ENCODE measurements at regions not wholly inside any gene's neighbourhood (a gene's known extent, or its start where the extent isn't known, plus 50 kb on each side); places are given as distances from the start of the nearest gene placed in this dataset.

DNA sequence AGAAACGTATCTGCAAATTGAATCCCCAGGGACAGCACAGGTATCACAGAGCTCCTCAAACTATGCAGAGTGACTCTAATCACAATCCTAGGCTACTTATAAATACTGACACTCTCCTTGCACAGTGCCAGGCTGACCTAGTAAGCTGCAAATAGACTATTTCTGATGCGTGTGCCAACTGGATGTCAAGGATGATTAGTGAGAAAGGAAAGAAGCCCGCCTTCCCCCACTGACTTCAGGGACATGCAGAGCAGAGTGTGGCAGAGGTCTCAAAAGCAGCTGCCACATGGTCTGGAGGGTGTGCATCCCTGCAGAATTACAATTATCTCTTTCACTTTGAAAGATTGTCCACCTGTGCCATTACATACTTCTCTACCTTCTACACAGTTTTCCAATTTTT, 235.6 kb downstream of the CPS1 start:
- no peak for ATAC-seq
- TF ChIP-seq, protein P1, sequence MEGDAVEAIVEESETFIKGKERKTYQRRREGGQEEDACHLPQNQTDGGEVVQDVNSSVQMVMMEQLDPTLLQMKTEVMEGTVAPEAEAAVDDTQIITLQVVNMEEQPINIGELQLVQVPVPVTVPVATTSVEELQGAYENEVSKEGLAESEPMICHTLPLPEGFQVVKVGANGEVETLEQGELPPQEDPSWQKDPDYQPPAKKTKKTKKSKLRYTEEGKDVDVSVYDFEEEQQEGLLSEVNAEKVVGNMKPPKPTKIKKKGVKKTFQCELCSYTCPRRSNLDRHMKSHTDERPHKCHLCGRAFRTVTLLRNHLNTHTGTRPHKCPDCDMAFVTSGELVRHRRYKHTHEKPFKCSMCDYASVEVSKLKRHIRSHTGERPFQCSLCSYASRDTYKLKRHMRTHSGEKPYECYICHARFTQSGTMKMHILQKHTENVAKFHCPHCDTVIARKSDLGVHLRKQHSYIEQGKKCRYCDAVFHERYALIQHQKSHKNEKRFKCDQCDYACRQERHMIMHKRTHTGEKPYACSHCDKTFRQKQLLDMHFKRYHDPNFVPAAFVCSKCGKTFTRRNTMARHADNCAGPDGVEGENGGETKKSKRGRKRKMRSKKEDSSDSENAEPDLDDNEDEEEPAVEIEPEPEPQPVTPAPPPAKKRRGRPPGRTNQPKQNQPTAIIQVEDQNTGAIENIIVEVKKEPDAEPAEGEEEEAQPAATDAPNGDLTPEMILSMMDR (IDR thresholded peaks at IDR 0.05): no peak
- TF ChIP-seq POLR2A (IDR thresholded peaks at IDR 0.05): no peak
- H3K9me3 ChIP-seq: no peaks in the 10 kb centered on the region
- no peak overlapping the region for H3K4me3 ChIP-seq
- no peaks in the 10 kb centered on the region for H3K36me3 ChIP-seq (replicated peaks in 1 of 2; ENCODE audit: insufficient read depth in 1 of 2, low read depth in 2 of 2)
- H3K4me1 ChIP-seq: peaks cover 5% of the 10 kb centered on the region
- DNase-seq: peak in 3 of 4 donors; percentile 5 to 11 (median 9)
- no peaks in the 10 kb centered on the region for H3K27me3 ChIP-seq
- WGBS, 2 donors: 15 to 31% methylated on average over 3 of the region's 3 CpGs
- H3K27ac ChIP-seq: no peak overlapping the region
- intact Hi-C loops (cut with DNase I): no loop called here

GRCh38 chr2:210795506-210795905, 239.1 kb downstream of the CPS1 start:
- intact Hi-C loops (cut with DNase I): no loop called here
- 89 to 92% methylated on average over 4 of the region's 4 CpGs for WGBS, 2 donors
- H3K36me3 ChIP-seq (replicated peaks in 1 of 2; ENCODE audit: insufficient read depth in 1 of 2, low read depth in 2 of 2): no peaks in the 10 kb centered on the region
- H3K4me1 ChIP-seq: peaks cover 5% of the 10 kb centered on the region
- TF ChIP-seq, protein P1 (IDR thresholded peaks at IDR 0.05): no peak
- TF ChIP-seq POLR2A (IDR thresholded peaks at IDR 0.05): no peak
- no peak for DNase-seq
- ATAC-seq: no peak
- no peaks in the 10 kb centered on the region for H3K27me3 ChIP-seq
- H3K27ac ChIP-seq: no peak overlapping the region
- no peak overlapping the region for H3K4me3 ChIP-seq
- no peaks in the 10 kb centered on the region for H3K9me3 ChIP-seq

- TF ChIP-seq, protein P1 (IDR thresholded peaks at IDR 0.05): no peak
- no peak for TF ChIP-seq POLR2A (IDR thresholded peaks at IDR 0.05)
- Histone ChIP-seq H3K36me3 (replicated peaks in 1 of 2; ENCODE audit: insufficient read depth in 1 of 2, low read depth in 2 of 2) (no peaks in the 10 kb centered on the region), H3K27ac (no peak overlapping the region), H3K27me3 (no peaks in the 10 kb centered on the region), H3K4me1 (no peaks in the 10 kb centered on the region), H3K4me3 (no peak overlapping the region), H3K9me3 (no peaks in the 10 kb centered on the region)
- ATAC-seq (no peak), DNase-seq (no peak)
- WGBS, 2 donors: 10 to 25% methylated on average over 1 of the region's 1 CpG
- intact Hi-C loops (cut with DNase I): no loop called here
Measured at GRCh38 chr2:210798180-210798579, 241.8 kb downstream of the CPS1 start.

- no peak overlapping the region for H3K27ac ChIP-seq
- ATAC-seq: no peak
- H3K4me1 ChIP-seq: no peaks in the 10 kb centered on the region
- no peaks in the 10 kb centered on the region for H3K27me3 ChIP-seq
- TF ChIP-seq, protein P1 (IDR thresholded peaks at IDR 0.05): no peak
- H3K4me3 ChIP-seq: no peak overlapping the region
- intact Hi-C loops (cut with DNase I): no loop called here
- no peaks in the 10 kb centered on the region for H3K9me3 ChIP-seq
- DNase-seq: no peak
- WGBS, 2 donors: 84 to 88% methylated on average over 1 of the region's 1 CpG
- no peaks in the 10 kb centered on the region for H3K36me3 ChIP-seq (replicated peaks in 1 of 2; ENCODE audit: insufficient read depth in 1 of 2, low read depth in 2 of 2)
Measured at GRCh38 chr2:210814251-210815025, 258.0 kb downstream of the CPS1 start.

DNA sequence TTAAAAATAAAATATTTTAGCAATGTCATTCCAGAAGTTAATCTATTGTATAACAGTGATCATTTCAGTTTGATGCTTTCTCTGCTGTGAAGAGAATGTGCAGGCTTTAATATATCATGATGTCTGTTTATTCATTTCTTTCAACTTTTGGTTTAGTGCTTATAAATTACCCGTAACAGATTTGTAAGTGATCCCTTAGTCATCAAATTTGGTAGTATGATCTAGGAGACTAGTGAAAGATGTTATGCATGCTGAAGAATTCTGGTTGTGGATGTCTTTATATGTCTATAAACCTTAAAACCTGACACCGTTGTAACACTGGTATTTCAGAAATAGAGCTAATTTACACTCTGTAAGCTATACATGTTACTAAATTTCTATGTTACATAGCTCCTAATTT, 260.4 kb downstream of the CPS1 start:
- Histone ChIP-seq H3K4me3 (no peak overlapping the region), H3K27ac (no peak overlapping the region), H3K4me1 (no peaks in the 10 kb centered on the region), H3K9me3 (no peaks in the 10 kb centered on the region), H3K36me3 (replicated peaks in 1 of 2; ENCODE audit: insufficient read depth in 1 of 2, low read depth in 2 of 2) (no peaks in the 10 kb centered on the region), H3K27me3 (no peaks in the 10 kb centered on the region)
- no peak for TF ChIP-seq POLR2A (IDR thresholded peaks at IDR 0.05)
- TF ChIP-seq, protein P1 (IDR thresholded peaks at IDR 0.05): no peak
- whole genome bisulfite sequencing, 2 donors: 78 to 91% methylated on average over 2 of the region's 2 CpGs
- no peak for ATAC-seq
- intact Hi-C loops (cut with DNase I): no loop called here
- DNase-seq: no peak

Data from body of pancreas (tissue), 4 donors.